GM21526 (cell line): ENCODE measurements at regions not wholly inside any gene's neighbourhood (a gene's known extent, or its start where the extent isn't known, plus 50 kb on each side); places are given as distances from the start of the nearest gene placed in this dataset.
"Not testable (repeated sequence)": the region's sequence is repeated elsewhere in the genome, so short reads cannot be mapped to it uniquely, and the experiment has no call there.

Experiments used
- ATAC-seq: cut with Tn5 transposase; IDR thresholded peaks from one replicate; pipeline ENCODE4 v1.9.1; 2021; ENCODE audit warnings: moderate library complexity; ENCODE audit not compliant: unreplicated experiment, low FRiP score

- ATAC-seq: peak; percentile 79
These were observed 72.8 kb upstream of the ATF7IP2 start for GRCh38 chr16:10312784-10313724.

GRCh38 chr16:10314317-10314716 is 71.5 kb upstream of the ATF7IP2 start:
- ATAC-seq: no peak

- no peak for ATAC-seq
These were observed 71.0 kb upstream of the ATF7IP2 start for GRCh38 chr16:10314811-10315210.

GRCh38 chr16:10317425-10318001 is 68.3 kb upstream of the ATF7IP2 start:
- no peak for ATAC-seq

- ATAC-seq: no peak
These were observed 66.9 kb upstream of the ATF7IP2 start for GRCh38 chr16:10318798-10319500.

GRCh38 chr16:10321407-10322387 is 64.2 kb upstream of the ATF7IP2 start:
- no peak for ATAC-seq

GRCh38 chr16:10322723-10323527 is 62.9 kb upstream of the ATF7IP2 start:
- no peak for ATAC-seq

GRCh38 chr16:10323528-10323869 is 62.4 kb upstream of the ATF7IP2 start:
- no peak for ATAC-seq

- no peak for ATAC-seq
These were observed 61.7 kb upstream of the ATF7IP2 start for GRCh38 chr16:10324210-10324609.

- no peak for ATAC-seq
These were observed 59.9 kb upstream of the ATF7IP2 start for GRCh38 chr16:10325783-10326543.

GRCh38 chr16:10326647-10327046 is 59.2 kb upstream of the ATF7IP2 start:
- ATAC-seq: no peak

- not testable (repeated sequence) for ATAC-seq
These were observed 57.6 kb upstream of the ATF7IP2 start for GRCh38 chr16:10328291-10328690.

- ATAC-seq: no peak
These were observed 53.6 kb upstream of the ATF7IP2 start for GRCh38 chr16:10332241-10332640.

GRCh38 chr16:10332775-10333174 is 53.1 kb upstream of the ATF7IP2 start:
- ATAC-seq: no peak

- no peak for ATAC-seq
These were observed 52.4 kb upstream of the ATF7IP2 start for GRCh38 chr16:10333321-10334032.

GRCh38 chr16:10335681-10336080 is 50.2 kb upstream of the ATF7IP2 start:
- no peak for ATAC-seq
